Activated CD4-positive, alpha-beta T cell treated with anti-CD3 and anti-CD28 coated beads for 48 hours (primary cell): ENCODE measurements at regions not wholly inside any gene's neighbourhood (a gene's known extent, or its start where the extent isn't known, plus 50 kb on each side); places are given as distances from the start of the nearest gene placed in this dataset.

Source experiments
- DNase-seq: peaks from one replicate; pipeline ENCODE4 v3.0.0-alpha.2; 2020

- no peak for DNase-seq
Observed at GRCh38 chrX:25213611-25214010, 197.8 kb upstream of the ARX start.

GRCh38 chrX:25207803-25208475, 192.2 kb upstream of the ARX start:
- no peak for DNase-seq

GRCh38 chrX:25206778-25207177, 191.0 kb upstream of the ARX start:
- no peak for DNase-seq

GRCh38 chrX:25204182-25204581, 188.4 kb upstream of the ARX start:
- no peak for DNase-seq

- no peak for DNase-seq
Observed at GRCh38 chrX:25202827-25203226, 187.1 kb upstream of the ARX start.

- DNase-seq: no peak
Observed at GRCh38 chrX:25198891-25199290, 183.1 kb upstream of the ARX start.

- DNase-seq: no peak
Observed at GRCh38 chrX:25198253-25198652, 182.5 kb upstream of the ARX start.

- DNase-seq: no peak
Observed at GRCh38 chrX:25196221-25196620, 180.5 kb upstream of the ARX start.

- no peak for DNase-seq
Observed at GRCh38 chrX:25191403-25191802, 175.6 kb upstream of the ARX start.

GRCh38 chrX:25181775-25182174, 166.0 kb upstream of the ARX start:
- no peak for DNase-seq

GRCh38 chrX:25180242-25180641, 164.5 kb upstream of the ARX start:
- no peak for DNase-seq

GRCh38 chrX:25178555-25178954, 162.8 kb upstream of the ARX start:
- no peak for DNase-seq

- DNase-seq: no peak
Observed at GRCh38 chrX:25175743-25176142, 160.0 kb upstream of the ARX start.

GRCh38 chrX:25175171-25175570, 159.4 kb upstream of the ARX start:
- DNase-seq: no peak

- DNase-seq: no peak
Observed at GRCh38 chrX:25166546-25166945, 150.8 kb upstream of the ARX start.

GRCh38 chrX:25166145-25166544, 150.4 kb upstream of the ARX start:
- DNase-seq: no peak

GRCh38 chrX:25158635-25159034, 142.9 kb upstream of the ARX start:
- no peak for DNase-seq

GRCh38 chrX:25156832-25157231, 141.1 kb upstream of the ARX start:
- no peak for DNase-seq

- DNase-seq: no peak
Observed at GRCh38 chrX:25156323-25156722, 140.6 kb upstream of the ARX start.

- DNase-seq: no peak
Observed at GRCh38 chrX:25154168-25154567, 138.4 kb upstream of the ARX start.

- no peak for DNase-seq
Observed at GRCh38 chrX:25151749-25152148, 136.0 kb upstream of the ARX start.

- peak; percentile 46 for DNase-seq
Observed at GRCh38 chrX:25144043-25144940, 128.5 kb upstream of the ARX start.

- DNase-seq: no peak
Observed at GRCh38 chrX:25143596-25143995, 127.8 kb upstream of the ARX start.

GRCh38 chrX:25141684-25142083, 125.9 kb upstream of the ARX start:
- DNase-seq: no peak
